IMR-90 (cell line): ENCODE measurements at regions not wholly inside any gene's neighbourhood (a gene's known extent, or its start where the extent isn't known, plus 50 kb on each side); places are given as distances from the start of the nearest gene placed in this dataset.

ENCODE experiments used
- ATAC-seq: fragments of 200-7000 bp; cut with Tn5 transposase; 2 replicates; pipeline ENCODE4 v1.9.1; 2020; ENCODE audit warnings: low read depth, mild to moderate bottlenecking, moderate library complexity
- BruUV-seq: library from RNA; stranded (reverse); fragments of 400-500 nt; replicated peaks from 2 replicates; lab custom pipeline; 2021; lab: Mats Ljungman, UMichigan
- CTCF ChIA-PET: fragments of 300-600 bp; formaldehyde crosslinking; extraction: SDS; loops from one replicate; lab custom pipeline; 2021; ENCODE audit warnings: antibody characterized with exemption; lab: Yijun Ruan, JAX
- POLR2A ChIA-PET: fragments of 300-600 bp; sonication (Branson Sonifier 250); formaldehyde crosslinking; loops from one replicate; lab custom pipeline; 2022; ENCODE audit warnings: antibody characterized with exemption; ENCODE audit not compliant: unreplicated experiment; lab: Charles Lee
- DNase-seq: peaks from one replicate; pipeline ENCODE4 v3.0.0; 2013
- H2AFZ ChIP-seq: replicated peaks from 2 replicates; pipeline ENCODE3; 2013; ENCODE audit warnings: low read length, mild to moderate bottlenecking; ENCODE audit not compliant: poor library complexity
- H2AK5ac ChIP-seq: 2 replicates; pipeline ENCODE4 v1.6.1; 2013; ENCODE audit warnings: low read depth, low read length, inconsistent platforms
- H2AK9ac ChIP-seq: replicated peaks from 2 replicates; pipeline ENCODE3; 2013; ENCODE audit warnings: mild to moderate bottlenecking, low read depth, low read length, moderate library complexity; ENCODE audit not compliant: poor library complexity
- H2BK120ac ChIP-seq: 2 replicates; pipeline ENCODE4 v1.6.1; 2013; ENCODE audit warnings: low read depth, low read length, inconsistent platforms
- H2BK15ac ChIP-seq: 3 replicates; pipeline ENCODE4 v1.6.1; 2013; ENCODE audit warnings: low read depth, low read length, inconsistent platforms
- H2BK20ac ChIP-seq: 2 replicates; pipeline ENCODE4 v1.6.1; 2013; ENCODE audit warnings: low read depth, mild to moderate bottlenecking, inconsistent platforms, low read length, moderate library complexity
- H2BK5ac ChIP-seq: 2 replicates; pipeline ENCODE4 v1.6.1; 2013; ENCODE audit warnings: mild to moderate bottlenecking, low read depth, low read length, inconsistent platforms; ENCODE audit not compliant: poor library complexity, severe bottlenecking
- H3K14ac ChIP-seq: replicated peaks from 2 replicates; pipeline ENCODE4 v1.6.1; 2013; ENCODE audit warnings: low read depth, low read length, inconsistent platforms
- H3K18ac ChIP-seq: 2 replicates; pipeline ENCODE4 v1.6.1; 2013; ENCODE audit warnings: low read depth, low read length, control low read depth
- H3K23ac ChIP-seq: 2 replicates; pipeline ENCODE4 v1.6.1; 2013; ENCODE audit warnings: low read depth, low read length, inconsistent platforms
- H3K27ac ChIP-seq: 2 replicates; pipeline ENCODE4 v1.5.1; 2013; ENCODE audit warnings: mild to moderate bottlenecking, control low read depth, low read length; ENCODE audit not compliant: insufficient read depth
- H3K27me3 ChIP-seq: 2 replicates; pipeline ENCODE4 v1.6.1; 2013; ENCODE audit warnings: low read length; ENCODE audit not compliant: control insufficient read depth, insufficient read depth
- H3K36me3 ChIP-seq: 2 replicates; pipeline ENCODE4 v1.6.1; 2013; ENCODE audit warnings: low read length, mixed read lengths; ENCODE audit not compliant: control insufficient read depth, insufficient read depth
- H3K4ac ChIP-seq: 2 replicates; pipeline ENCODE4 v1.6.1; 2013; ENCODE audit warnings: low read depth, low read length, inconsistent platforms
- H3K4me1 ChIP-seq: 2 replicates; pipeline ENCODE4 v1.6.1; 2013; ENCODE audit warnings: low read length, mixed read lengths; ENCODE audit not compliant: control insufficient read depth, insufficient read depth
- H3K4me2 ChIP-seq: 2 replicates; pipeline ENCODE4 v1.6.1; 2013; ENCODE audit warnings: low read depth, mild to moderate bottlenecking, control low read depth, low read length, moderate library complexity
- H3K4me3 ChIP-seq: 2 replicates; pipeline ENCODE4 v1.5.1; 2013; ENCODE audit warnings: low read depth, mild to moderate bottlenecking, control low read depth, low read length, moderate library complexity; ENCODE audit not compliant: insufficient read depth
- H3K56ac ChIP-seq: 2 replicates; pipeline ENCODE4 v1.6.1; 2013; ENCODE audit warnings: low read length, inconsistent platforms; ENCODE audit not compliant: insufficient read depth; ENCODE audit errors: extremely low read depth
- H3K79me1 ChIP-seq, 2 experiments: 2 replicates each; pipeline ENCODE4 v1.6.1; 2013; ENCODE audit warnings: low read length in 2 of 2, inconsistent platforms in 1 of 2, low read depth in 1 of 2
- H3K9ac ChIP-seq: 2 replicates; pipeline ENCODE4 v1.6.1; 2013; ENCODE audit warnings: low read depth, low read length, control low read depth
- H3K9me1 ChIP-seq: 2 replicates; pipeline ENCODE4 v1.6.1; 2013; ENCODE audit warnings: low read length, inconsistent platforms; ENCODE audit not compliant: insufficient read depth
- H3K9me3 ChIP-seq: 2 replicates; pipeline ENCODE4 v1.6.1; 2013; ENCODE audit warnings: low read length; ENCODE audit not compliant: control insufficient read depth, insufficient read depth
- H4K20me1 ChIP-seq: 2 replicates; pipeline ENCODE4 v1.6.1; 2013; ENCODE audit warnings: low read length, inconsistent platforms; ENCODE audit not compliant: insufficient read depth
- H4K5ac ChIP-seq: 2 replicates; pipeline ENCODE4 v1.6.1; 2013; ENCODE audit warnings: mild to moderate bottlenecking, low read depth, low read length, control low read depth
- H4K8ac ChIP-seq, 2 experiments: 2 replicates each; pipeline ENCODE4 v1.6.1; 2013; ENCODE audit warnings: low read depth in 2 of 2, low read length in 2 of 2, control low read depth in 1 of 2, inconsistent platforms in 1 of 2
- H4K91ac ChIP-seq: 2 replicates; pipeline ENCODE4 v1.6.1; 2013; ENCODE audit warnings: low read depth, low read length, inconsistent platforms; ENCODE audit not compliant: insufficient read depth
- BHLHE40 ChIP-seq: fragments of 150-350 bp; IDR thresholded peaks from 2 replicates; pipeline ENCODE4 v1.6.1; 2016; ENCODE audit warnings: mild to moderate bottlenecking, low read depth, low read length
- CEBPB ChIP-seq: IDR thresholded peaks from 2 replicates; pipeline ENCODE4 v1.6.1; 2012; ENCODE audit warnings: low read depth, low read length, improper control_type of control experiment
- CHD1 ChIP-seq: IDR thresholded peaks from 2 replicates; pipeline ENCODE4 v1.6.1; 2012; ENCODE audit warnings: low read depth, low read length, improper control_type of control experiment
- CTCF ChIP-seq: conservative IDR thresholded peaks from 2 replicates; pipeline ENCODE4 v1.5.1; 2012; ENCODE audit warnings: mild to moderate bottlenecking, low read depth, low read length, improper control_type of control experiment
- ELK1 ChIP-seq: fragments of 150-350 bp; IDR thresholded peaks from 2 replicates; pipeline ENCODE4 v1.6.1; 2016; ENCODE audit warnings: low read depth, mild to moderate bottlenecking, low read length, moderate library complexity, borderline replicate concordance
- FOS ChIP-seq: fragments of 150-350 bp; IDR thresholded peaks from 2 replicates; pipeline ENCODE4 v1.6.1; 2016; ENCODE audit warnings: low read depth, low read length
- MAZ ChIP-seq: IDR thresholded peaks from 2 replicates; pipeline ENCODE4 v1.6.1; 2012; ENCODE audit warnings: low read depth, mild to moderate bottlenecking, low read length, improper control_type of control experiment, moderate library complexity, borderline replicate concordance
- MXI1 ChIP-seq: IDR thresholded peaks from 2 replicates; pipeline ENCODE4 v1.6.1; 2012; ENCODE audit warnings: low read depth, mild to moderate bottlenecking, low read length, moderate library complexity, borderline replicate concordance
- NFE2L2 ChIP-seq: fragments of 150-350 bp; IDR thresholded peaks from 2 replicates; pipeline ENCODE4 v1.6.1; 2016; ENCODE audit warnings: low read depth, mild to moderate bottlenecking, low read length
- POLR2A ChIP-seq: IDR thresholded peaks from 2 replicates; pipeline ENCODE4 v1.6.1; 2012; ENCODE audit warnings: mild to moderate bottlenecking, low read depth, low read length
- RAD21 ChIP-seq: IDR thresholded peaks from 2 replicates; pipeline ENCODE4 v1.6.1; 2012; ENCODE audit warnings: low read length, improper control_type of control experiment
- RCOR1 ChIP-seq: IDR thresholded peaks from 2 replicates; pipeline ENCODE4 v1.6.1; 2012; ENCODE audit warnings: mild to moderate bottlenecking, low read length, improper control_type of control experiment; ENCODE audit not compliant: insufficient replicate concordance
- RFX5 ChIP-seq: IDR thresholded peaks from 2 replicates; pipeline ENCODE4 v1.8.0; 2012; ENCODE audit warnings: low read depth, mild to moderate bottlenecking, low read length, moderate library complexity
- SMC3 ChIP-seq: fragments of 150-350 bp; IDR thresholded peaks from 2 replicates; pipeline ENCODE4 v1.6.1; 2016; ENCODE audit warnings: low read depth, mild to moderate bottlenecking, antibody characterized with exemption, low read length, moderate library complexity
- WGBS, 2 experiments: methylation state at CpG; one replicate each; pipeline versions ENCODE4 v1.1.5 to v1.1.7; 2013; ENCODE audit warnings: missing lambda C conversion rate in 2 of 2; ENCODE audit not compliant: insufficient read length in 1 of 2; ENCODE audit errors: extremely low coverage in 2 of 2; 5-methylcytosine and 5-hydroxymethylcytosine counted together
- dilution Hi-C: fragments of 300-500 bp; cut with HindIII; formaldehyde crosslinking; loops from one replicate; pipeline ENCODE4 v1.14.3; 2018; ENCODE audit warnings: low sequenced_read_pairs; ENCODE audit not compliant: unreplicated experiment
- in situ Hi-C: fragments of 300-500 bp; cut with MboI; formaldehyde crosslinking; loops from 3 replicates; pipeline ENCODE4 v1.14.3; 2019; ENCODE audit warnings: low sequenced_read_pairs, inconsistent platforms, mixed read lengths
- intact Hi-C: fragments of 100-400 bp; cut with micrococcal nuclease; formaldehyde crosslinking; loops from 2 replicates; pipeline ENCODE4 v1.10.0; 2022

- BruUV-seq: no TSS peak
- H3K79me1 ChIP-seq: no peaks in the 10 kb centered on the region
- no peak overlapping the region for H4K91ac ChIP-seq
- H3K9me1 ChIP-seq: no peaks in the 10 kb centered on the region
- WGBS, 2 experiments: 20% methylated on average over 2 of the region's 3 CpGs; no CpG with 5 or more reads in 1 of the 2 experiments
- no peak for DNase-seq
- no peak overlapping the region for H3K4me2 ChIP-seq
- no peak overlapping the region for H4K5ac ChIP-seq
- H3K9ac ChIP-seq: no peak overlapping the region
- H3K4me3 ChIP-seq: no peak overlapping the region
- ATAC-seq: no peak
- ChIA-PET POLR2A (no interaction called here), CTCF (no interaction called here)
- dilution Hi-C loops: no loop called here
- in situ Hi-C loops: no loop called here
- no peak overlapping the region for H2AK5ac ChIP-seq
- H3K4ac ChIP-seq: no peak overlapping the region
- no peak overlapping the region for H4K8ac ChIP-seq
- TF ChIP-seq MXI1: no peak
- no peak for TF ChIP-seq RAD21
- TF ChIP-seq CHD1: no peak
- TF ChIP-seq SMC3: no peak
- TF ChIP-seq RCOR1: no peak
- TF ChIP-seq FOS: no peak
- no peak for TF ChIP-seq CTCF
- TF ChIP-seq CEBPB: no peak
- TF ChIP-seq ELK1: no peak
- TF ChIP-seq BHLHE40: no peak
- TF ChIP-seq NFE2L2: no peak
- TF ChIP-seq POLR2A: no peak
- no peak for TF ChIP-seq MAZ
- TF ChIP-seq RFX5: no peak
- no peak overlapping the region for H2AK9ac ChIP-seq
- H3K14ac ChIP-seq: no peak overlapping the region
- no peak overlapping the region for H2BK120ac ChIP-seq
- H3K27ac ChIP-seq: no peak overlapping the region
- intact Hi-C loops: no loop called here
- no peak overlapping the region for H2BK5ac ChIP-seq
- H3K56ac ChIP-seq: no peak overlapping the region
- H3K27me3 ChIP-seq: peaks cover 2% of the 10 kb centered on the region
- H4K20me1 ChIP-seq: no peaks in the 10 kb centered on the region
- H2BK15ac ChIP-seq: no peak overlapping the region
- H2AFZ ChIP-seq: no peak overlapping the region
- no peaks in the 10 kb centered on the region for H3K36me3 ChIP-seq
- H3K18ac ChIP-seq: no peak overlapping the region
- H2BK20ac ChIP-seq: no peak overlapping the region
- H3K4me1 ChIP-seq: no peaks in the 10 kb centered on the region
- H3K23ac ChIP-seq: no peak overlapping the region
- H3K9me3 ChIP-seq: no peaks in the 10 kb centered on the region
Observed at GRCh38 chr15:60218256-60218655, 179.5 kb downstream of the ANXA2 start.
